ENCODE measurements at regions not wholly inside any gene's neighbourhood (a gene's known extent, or its start where the extent isn't known, plus 50 kb on each side); places are given as distances from the start of the nearest gene placed in this dataset.
"Not testable (repeated sequence)": the region's sequence is repeated elsewhere in the genome, so short reads cannot be mapped to it uniquely, and the experiment has no call there.

DNA sequence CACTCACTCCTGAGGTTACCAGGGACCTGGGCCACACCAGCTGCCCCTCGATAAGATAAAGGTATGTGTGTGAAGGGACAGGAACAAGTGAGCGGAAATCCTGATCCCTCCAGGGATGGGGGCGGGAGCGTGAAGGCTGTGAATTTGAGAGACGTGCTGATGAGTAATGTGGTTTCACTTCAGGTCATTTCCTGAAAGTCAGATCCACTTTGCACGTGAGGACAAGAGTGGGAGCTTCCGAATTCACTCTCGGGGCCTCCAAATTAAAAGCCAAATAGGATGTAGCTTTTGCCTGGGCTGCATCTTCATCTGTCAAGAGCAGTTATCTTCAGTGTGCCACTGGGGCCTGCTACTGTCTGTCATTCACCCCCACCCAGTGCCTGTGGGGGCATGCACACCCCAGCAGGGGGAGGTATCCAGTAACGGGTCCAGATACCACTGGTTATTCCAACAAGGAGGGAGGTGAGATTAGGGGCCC is 87.4 kb upstream of the LHX1 start:
- no peak for DNase-seq

- no peak for DNase-seq
These were observed 86.5 kb upstream of the LHX1 start for GRCh38 chr17:36850790-36851189.

DNA sequence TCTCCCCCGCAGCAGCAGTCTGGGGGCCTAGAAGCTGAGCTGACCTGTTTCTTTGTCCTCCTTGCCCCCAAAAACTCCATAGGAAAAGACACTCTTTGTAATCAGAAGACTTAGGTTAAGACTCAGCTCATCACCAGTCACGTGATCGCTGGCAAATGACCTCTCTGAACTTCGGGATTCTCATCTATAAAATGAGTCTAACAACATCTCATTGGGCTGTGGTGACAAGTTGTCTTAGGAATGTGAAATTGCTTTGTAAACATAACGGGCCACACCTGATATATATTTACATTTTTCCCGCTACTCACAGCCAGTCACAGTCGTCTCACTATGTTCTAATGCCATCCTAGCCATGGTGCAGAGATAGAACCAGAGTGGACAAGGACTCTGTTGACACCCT is 86.0 kb upstream of the LHX1 start:
- no peak for DNase-seq

DNA sequence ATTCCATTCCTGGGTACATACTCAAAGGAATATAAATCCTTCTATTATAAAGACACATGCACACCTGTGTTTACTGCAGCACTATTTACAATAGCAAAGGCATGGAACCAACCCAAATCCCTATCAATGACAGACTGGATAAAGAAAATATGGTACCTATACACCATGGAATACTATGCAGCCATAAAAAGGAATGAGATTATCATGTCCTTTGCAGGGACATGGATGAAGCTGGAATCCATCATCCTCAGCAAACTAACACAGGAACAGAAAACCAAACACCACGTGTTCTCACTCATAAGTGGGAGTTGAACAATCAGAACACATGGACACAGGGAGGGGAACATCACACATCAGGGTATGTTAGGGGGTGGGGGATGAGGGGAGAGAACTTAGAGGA is 84.8 kb upstream of the LHX1 start:
- not testable (repeated sequence) for DNase-seq

DNA sequence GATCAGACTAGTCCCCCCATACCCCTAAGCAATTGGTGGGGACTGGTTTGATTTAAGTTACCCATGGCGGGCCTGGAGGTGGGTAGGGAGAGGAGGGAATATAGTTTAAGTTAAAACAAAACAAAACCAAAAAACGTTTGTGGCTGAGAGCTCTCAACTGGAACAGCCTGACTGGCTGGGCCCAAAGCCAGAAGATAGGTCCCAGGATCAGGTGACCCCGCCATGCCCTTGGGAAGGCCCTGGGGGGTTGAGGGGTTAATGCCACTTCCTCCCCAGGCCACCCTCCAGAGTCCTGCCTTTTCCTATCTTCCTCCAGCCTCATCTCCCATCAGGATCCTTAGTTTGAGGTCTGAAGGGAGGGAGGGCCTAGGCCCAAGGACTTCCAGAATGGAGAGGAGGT is 82.3 kb upstream of the LHX1 start:
- DNase-seq, result no peak

DNA sequence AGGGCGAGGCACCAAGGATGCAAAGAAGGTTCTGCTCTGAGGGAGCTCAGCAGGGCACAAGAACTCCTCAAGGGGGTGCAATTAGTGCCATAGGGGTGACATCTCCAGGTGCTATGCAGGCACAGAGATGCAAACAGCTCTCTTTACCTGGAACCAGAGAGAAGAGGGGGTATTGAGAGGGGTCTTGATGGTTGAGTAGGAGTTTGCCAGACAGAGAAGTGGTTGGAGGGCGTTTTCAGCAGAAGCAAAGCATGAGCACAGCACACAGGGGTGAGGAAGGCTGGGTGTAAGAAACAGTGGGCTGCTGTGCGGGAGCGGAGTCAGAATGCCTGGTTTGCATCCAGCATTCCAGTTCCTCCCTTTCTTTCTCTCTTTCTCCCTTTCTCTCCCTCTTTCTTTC is 81.8 kb upstream of the LHX1 start:
- no peak for DNase-seq

- no peak for DNase-seq
These were observed 81.1 kb upstream of the LHX1 start for GRCh38 chr17:36856222-36856621.

- no peak for DNase-seq
These were observed 80.3 kb upstream of the LHX1 start for GRCh38 chr17:36856903-36857381.

- DNase-seq, result no peak
These were observed 79.6 kb upstream of the LHX1 start for GRCh38 chr17:36857698-36858097.

GRCh38 chr17:36858119-36859002 is 78.9 kb upstream of the LHX1 start:
- no peak for DNase-seq

DNA sequence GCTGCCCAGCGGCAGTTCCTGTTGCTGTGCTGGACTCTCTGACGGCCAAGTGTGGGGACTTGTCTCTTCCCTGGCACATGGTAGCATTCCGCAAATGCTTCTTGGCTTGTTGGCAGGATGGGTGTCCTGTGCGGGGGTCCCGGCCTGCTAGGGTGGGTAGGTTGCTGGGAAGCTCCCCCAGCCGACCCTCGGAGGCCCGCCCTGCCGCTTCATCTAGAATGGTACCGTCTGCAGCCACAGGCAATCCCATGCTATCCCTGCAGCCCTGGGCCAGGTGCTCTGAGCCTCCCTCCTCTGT is 78.3 kb upstream of the LHX1 start:
- DNase-seq, result no peak

DNA sequence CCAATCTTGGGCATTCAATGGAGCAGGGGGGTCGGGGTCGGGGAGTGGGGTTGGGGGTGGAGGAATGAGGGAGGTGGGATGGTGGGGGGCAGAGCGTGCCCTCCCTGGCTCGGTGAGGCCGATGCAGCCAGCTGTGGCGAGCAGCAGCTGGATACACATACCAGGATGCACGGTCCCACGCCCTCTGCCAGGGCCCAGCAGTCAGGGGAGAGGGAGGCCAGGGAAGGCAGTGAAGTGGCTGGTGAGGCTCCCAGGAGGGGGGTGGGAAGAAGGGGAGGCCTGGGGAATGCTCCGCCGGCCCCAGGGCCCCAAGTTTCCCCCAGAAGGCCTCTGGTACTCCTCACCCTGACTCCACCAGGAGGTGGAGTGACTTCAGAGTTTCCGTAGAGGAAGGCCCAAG is 77.6 kb upstream of the LHX1 start:
- DNase-seq, result no peak

DNA sequence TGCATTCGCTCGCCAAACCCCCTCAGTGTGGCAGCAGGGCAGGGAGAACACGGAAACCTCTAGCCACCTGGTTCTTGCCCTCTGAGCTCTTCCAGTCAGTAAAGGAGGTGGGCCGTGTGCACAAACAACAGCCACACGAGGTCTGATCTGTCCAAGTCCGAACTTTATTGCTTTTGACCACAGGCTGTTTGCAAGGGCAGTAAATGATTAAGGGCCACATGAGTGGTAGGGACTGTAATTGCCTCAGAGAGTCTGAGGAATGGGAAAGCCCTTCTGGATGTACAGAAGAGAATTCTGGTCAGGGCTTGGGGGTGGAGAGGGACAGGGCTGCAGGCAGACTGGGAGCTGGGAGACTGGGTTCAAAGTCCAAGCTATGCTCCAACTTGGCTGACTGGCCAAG is 75.7 kb upstream of the LHX1 start:
- no peak for DNase-seq

DNA sequence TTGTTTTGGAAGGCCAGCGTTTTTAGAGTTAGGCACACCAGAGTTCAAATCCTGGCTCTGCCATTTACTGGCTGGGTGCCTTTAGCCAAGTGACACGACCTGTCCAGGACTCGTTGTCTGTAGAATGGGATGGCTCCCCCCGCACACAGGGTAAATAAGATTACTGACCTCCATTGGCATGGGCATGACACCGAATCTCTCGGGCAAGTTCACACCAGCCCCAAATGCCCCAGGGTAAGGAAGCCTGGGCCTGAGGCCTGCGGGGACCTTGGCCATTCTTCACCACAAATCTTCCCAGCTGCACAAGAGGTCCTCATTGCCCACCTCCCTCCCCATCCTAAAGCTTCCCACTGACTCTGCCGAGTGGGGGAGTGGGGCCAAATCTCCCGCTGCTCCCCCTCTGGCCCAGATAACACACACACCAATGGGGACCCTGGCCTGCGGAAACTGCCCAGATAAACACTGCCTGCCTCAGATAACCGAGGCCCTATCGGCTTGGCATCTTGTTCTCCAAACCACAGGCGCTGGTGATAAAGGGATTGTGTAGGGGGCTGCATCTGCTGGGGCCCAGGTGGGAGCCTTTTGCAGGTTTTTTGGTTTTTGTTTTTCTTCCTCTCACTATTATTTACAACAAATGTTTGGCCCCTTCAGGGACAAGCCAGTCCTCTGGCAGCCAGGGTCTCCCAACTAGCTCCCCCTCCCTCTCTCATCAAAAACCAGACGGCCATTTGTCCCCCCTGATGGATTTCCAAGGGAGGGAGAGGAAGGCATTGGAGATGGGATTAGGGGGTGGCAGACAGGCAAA is 75.0 kb upstream of the LHX1 start:
- no peak for DNase-seq

- DNase-seq, result no peak
These were observed 74.1 kb upstream of the LHX1 start for GRCh38 chr17:36863131-36863530.

DNA sequence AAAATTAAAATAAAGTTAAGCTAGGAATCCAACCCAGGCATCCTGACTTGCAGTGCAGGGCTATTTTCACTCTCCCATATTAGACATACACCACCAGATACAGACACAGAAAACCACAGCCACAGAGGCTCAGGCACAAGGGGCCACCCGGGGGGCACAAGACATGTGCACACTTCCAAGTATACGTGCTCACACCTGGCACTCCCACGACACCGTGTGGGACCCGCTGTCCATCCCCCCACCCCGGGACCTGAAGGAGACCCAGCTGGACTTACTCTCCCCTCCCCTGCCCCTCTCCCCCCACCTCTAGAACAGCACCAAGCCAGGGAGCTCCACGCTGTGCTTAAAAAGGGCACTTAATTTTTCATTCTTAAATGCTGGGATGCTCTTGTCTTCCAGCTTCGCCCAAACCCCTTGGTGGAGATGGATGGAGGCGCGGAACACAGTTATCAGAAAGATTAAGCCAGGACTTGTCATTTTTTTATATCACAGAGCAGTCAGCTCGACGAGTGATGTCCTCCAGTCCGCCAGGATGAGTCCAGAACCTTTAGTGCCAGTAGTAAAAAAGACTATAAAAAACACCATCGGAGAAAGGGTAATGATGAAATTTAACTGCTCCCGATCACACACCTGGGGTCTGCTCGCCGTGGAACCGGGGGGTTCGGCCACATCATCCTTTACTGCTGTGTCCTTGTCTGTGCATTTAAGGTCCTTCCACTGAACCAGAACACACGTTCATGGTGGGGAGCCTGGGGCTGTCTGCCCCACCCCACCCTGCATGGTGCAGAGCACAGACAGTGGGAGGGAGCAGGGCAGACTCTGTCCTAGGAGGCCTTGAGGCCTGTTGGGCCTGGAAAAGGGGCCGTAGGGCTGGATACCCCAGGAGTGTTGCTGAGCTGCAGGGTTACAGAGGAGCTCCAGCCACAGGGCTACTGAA is 73.3 kb upstream of the LHX1 start:
- no peak for DNase-seq

GRCh38 chr17:36864827-36865430 is 72.3 kb upstream of the LHX1 start:
- no peak for DNase-seq

DNA sequence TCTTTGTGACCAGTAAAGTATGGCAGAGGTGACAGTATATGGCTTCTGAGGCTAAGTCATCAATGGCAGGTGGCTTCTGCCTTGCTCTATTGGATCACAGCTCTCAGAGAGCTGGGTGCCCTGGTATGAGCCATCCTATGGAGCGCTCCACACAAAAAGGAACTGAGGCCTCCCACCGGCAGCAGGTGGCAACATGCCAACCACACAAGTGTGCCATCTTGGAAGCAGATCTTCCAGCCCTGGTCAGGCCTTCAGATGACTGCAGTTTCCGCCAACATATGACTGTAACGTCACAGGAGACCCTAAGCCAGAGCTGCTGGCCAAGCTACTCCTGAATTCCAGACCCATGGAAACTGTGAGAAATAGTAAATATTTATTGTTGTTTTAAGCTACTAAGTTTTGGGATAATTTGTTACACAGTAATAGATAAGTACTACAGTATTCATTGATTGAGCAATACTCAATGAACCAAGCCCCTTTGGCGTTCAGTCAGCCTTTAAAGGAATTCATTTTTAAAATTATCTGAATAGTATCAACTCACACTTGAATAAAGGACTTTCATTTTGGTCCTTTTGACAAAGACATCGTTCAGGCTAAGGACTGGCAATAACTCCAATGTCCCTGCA is 69.4 kb upstream of the LHX1 start:
- DNase-seq, result no peak

- no peak for DNase-seq
These were observed 68.5 kb upstream of the LHX1 start for GRCh38 chr17:36868777-36869176.

DNA sequence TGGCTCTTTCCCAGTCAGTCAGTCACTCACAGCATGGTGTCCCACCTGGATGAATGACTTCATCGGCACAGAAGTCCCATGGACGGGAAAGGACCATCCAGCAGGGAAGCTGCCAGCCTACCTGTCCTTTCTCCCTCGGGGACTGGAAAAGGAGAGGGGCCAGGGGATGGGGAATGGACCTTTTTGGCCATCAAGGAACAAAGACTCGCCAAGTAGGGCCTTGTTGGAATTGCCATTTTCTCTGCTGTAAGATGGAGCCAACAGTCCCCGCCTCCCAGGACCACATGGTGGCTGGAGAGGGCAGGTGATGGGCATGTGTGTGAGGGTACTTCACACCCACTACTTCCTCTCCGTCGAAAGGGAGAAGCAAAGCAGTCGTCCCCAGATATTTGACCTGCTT is 67.8 kb upstream of the LHX1 start:
- no peak for DNase-seq

- DNase-seq, result no peak
These were observed 67.2 kb upstream of the LHX1 start for GRCh38 chr17:36869856-36870719.

Data from CD4-positive, alpha-beta T cell treated with Interleukin-17A for 1 hour (primary cell).